GM12878 (cell line): ENCODE measurements at regions not wholly inside any gene's neighbourhood (a gene's known extent, or its start where the extent isn't known, plus 50 kb on each side); places are given as distances from the start of the nearest gene placed in this dataset.

ENCODE experiments used
- ATF7 ChIP-seq: fragments of 450-650 bp; IDR thresholded peaks from 2 replicates; pipeline ENCODE4 v1.6.1; 2016; ENCODE audit warnings: low read depth, mild to moderate bottlenecking
- EZH2 ChIP-seq: IDR thresholded peaks from 2 replicates; pipeline ENCODE4 v1.6.1; 2012; ENCODE audit warnings: low read depth, mild to moderate bottlenecking, control low read depth, inconsistent platforms, low read length, borderline replicate concordance; ENCODE audit not compliant: control insufficient read depth
- HCFC1 ChIP-seq: fragments of 150-350 bp; IDR thresholded peaks from 2 replicates; pipeline ENCODE4 v1.6.1; 2014; ENCODE audit warnings: low read length
- JUNB ChIP-seq: IDR thresholded peaks from 2 replicates; pipeline ENCODE4 v1.6.1; 2016; ENCODE audit warnings: antibody characterized with exemption, mild to moderate bottlenecking
- POLR2AphosphoS5 ChIP-seq: IDR thresholded peaks from 2 replicates; pipeline ENCODE4 v1.6.1; 2011; ENCODE audit warnings: mild to moderate bottlenecking, low read length, inconsistent platforms
- RAD21 ChIP-seq: IDR thresholded peaks from 2 replicates; pipeline ENCODE4 v1.6.1; 2011; ENCODE audit warnings: mild to moderate bottlenecking, low read depth, low read length, moderate library complexity; ENCODE audit not compliant: insufficient read depth
- SP1 ChIP-seq: IDR thresholded peaks from one replicate; pipeline ENCODE4 v1.6.1; 2011; ENCODE audit warnings: low read depth, low read length
- TAF1 ChIP-seq: IDR thresholded peaks from 2 replicates; pipeline ENCODE4 v1.6.1; 2011; ENCODE audit warnings: mild to moderate bottlenecking, low read depth, low read length, borderline replicate concordance
- ZNF274 ChIP-seq: IDR thresholded peaks from one replicate; pipeline ENCODE4 v1.8.0; 2011; ENCODE audit not compliant: insufficient read length, insufficient read depth
- TF ChIP-seq, protein P1 (sequence below), 3 experiments: IDR thresholded peaks in 2 of 3; conservative IDR thresholded peaks in 1 of 3; 2 replicates each; pipeline ENCODE4 v1.5.1; 2011; ENCODE audit warnings: low read depth in 3 of 3, low read length in 3 of 3, mild to moderate bottlenecking in 3 of 3, control low read depth in 2 of 3, moderate library complexity in 2 of 3, inconsistent platforms in 1 of 3, mixed read lengths in 1 of 3; ENCODE audit not compliant: control insufficient read depth in 2 of 3, insufficient read depth in 1 of 3; ENCODE audit errors: extremely low read depth in 1 of 3
- TF ChIP-seq, protein P2 (sequence below): IDR thresholded peaks from 2 replicates; pipeline ENCODE4 v1.6.1; 2012; ENCODE audit warnings: low read depth, low read length, improper control_type of control experiment

DNA sequence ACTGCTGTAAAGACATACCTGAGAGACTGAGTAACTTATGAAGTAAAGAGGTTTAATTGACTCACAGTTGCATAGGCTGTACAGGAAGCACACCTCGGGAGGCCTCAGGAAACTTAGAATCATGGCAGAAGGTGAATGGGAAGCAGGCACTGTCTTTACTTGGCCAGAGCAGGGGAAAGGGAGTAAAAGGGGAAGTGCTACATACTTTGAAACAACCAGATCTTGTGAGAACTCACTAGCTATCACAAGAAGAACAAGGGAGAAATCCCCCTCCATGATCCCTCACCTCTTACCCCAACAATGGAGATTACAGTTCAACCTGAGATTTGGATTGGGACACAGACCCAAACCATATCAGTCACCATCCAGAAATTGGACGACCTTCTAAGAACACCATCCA is 1285.8 kb upstream of the CDH9 start:
- no peak for TF ChIP-seq RAD21
- no peak for TF ChIP-seq JUNB
- no peak for TF ChIP-seq SP1
- TF ChIP-seq, protein P1, sequence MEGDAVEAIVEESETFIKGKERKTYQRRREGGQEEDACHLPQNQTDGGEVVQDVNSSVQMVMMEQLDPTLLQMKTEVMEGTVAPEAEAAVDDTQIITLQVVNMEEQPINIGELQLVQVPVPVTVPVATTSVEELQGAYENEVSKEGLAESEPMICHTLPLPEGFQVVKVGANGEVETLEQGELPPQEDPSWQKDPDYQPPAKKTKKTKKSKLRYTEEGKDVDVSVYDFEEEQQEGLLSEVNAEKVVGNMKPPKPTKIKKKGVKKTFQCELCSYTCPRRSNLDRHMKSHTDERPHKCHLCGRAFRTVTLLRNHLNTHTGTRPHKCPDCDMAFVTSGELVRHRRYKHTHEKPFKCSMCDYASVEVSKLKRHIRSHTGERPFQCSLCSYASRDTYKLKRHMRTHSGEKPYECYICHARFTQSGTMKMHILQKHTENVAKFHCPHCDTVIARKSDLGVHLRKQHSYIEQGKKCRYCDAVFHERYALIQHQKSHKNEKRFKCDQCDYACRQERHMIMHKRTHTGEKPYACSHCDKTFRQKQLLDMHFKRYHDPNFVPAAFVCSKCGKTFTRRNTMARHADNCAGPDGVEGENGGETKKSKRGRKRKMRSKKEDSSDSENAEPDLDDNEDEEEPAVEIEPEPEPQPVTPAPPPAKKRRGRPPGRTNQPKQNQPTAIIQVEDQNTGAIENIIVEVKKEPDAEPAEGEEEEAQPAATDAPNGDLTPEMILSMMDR (IDR thresholded peaks at IDR 0.05 in 2 of 3, conservative IDR thresholded peaks at IDR 0.05 in 1 of 3; ENCODE audit: control insufficient read depth in 2 of 3, extremely low read depth in 1 of 3, insufficient read depth in 1 of 3, low read depth in 3 of 3, low read length in 3 of 3): no peak
- TF ChIP-seq, protein P2, sequence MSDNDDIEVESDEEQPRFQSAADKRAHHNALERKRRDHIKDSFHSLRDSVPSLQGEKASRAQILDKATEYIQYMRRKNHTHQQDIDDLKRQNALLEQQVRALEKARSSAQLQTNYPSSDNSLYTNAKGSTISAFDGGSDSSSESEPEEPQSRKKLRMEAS: no peak
- TF ChIP-seq ATF7: no peak
- TF ChIP-seq TAF1: no peak
- TF ChIP-seq EZH2: no peak
- no peak for TF ChIP-seq HCFC1
- no peak for TF ChIP-seq POLR2AphosphoS5
- no peak for TF ChIP-seq ZNF274
